DND-41 (cell line): ENCODE measurements at regions not wholly inside any gene's neighbourhood (a gene's known extent, or its start where the extent isn't known, plus 50 kb on each side); places are given as distances from the start of the nearest gene placed in this dataset.

Experiments
- CTCF ChIP-seq: IDR thresholded peaks from 2 replicates; pipeline ENCODE4 v1.5.1; 2012; ENCODE audit warnings: borderline replicate concordance, low read length, moderate library complexity, mild to moderate bottlenecking; ENCODE audit not compliant: poor library complexity, severe bottlenecking; ENCODE audit errors: extremely low read depth
- EZH2 ChIP-seq: IDR thresholded peaks from 3 replicates; pipeline ENCODE4 v1.6.1; 2012; ENCODE audit warnings: borderline replicate concordance, low read depth, mild to moderate bottlenecking, moderate library complexity, low read length, inconsistent platforms; ENCODE audit not compliant: severe bottlenecking

GRCh38 chr18:40673150-40673549 lies 1281.9 kb upstream of the PIK3C3 start:
- TF ChIP-seq CTCF (no peak), EZH2 (no peak)
